Bone marrow (tissue), 2 donors: ENCODE measurements at regions not wholly inside any gene's neighbourhood (a gene's known extent, or its start where the extent isn't known, plus 50 kb on each side); places are given as distances from the start of the nearest gene placed in this dataset.
A peak's percentile ranks its signal among the peaks of the same experiment; 100 is the strongest.

Experiments used
- DNase-seq, 2 donors: peaks; one replicate each; lab custom pipeline; 2025; lab: John Stamatoyannopoulos, UW

- DNase-seq = peak in 1 of 2 donors; percentile 20
Observed at GRCh38 chr1:199109160-199109559, 470.3 kb downstream of the PTPRC start.

GRCh38 chr1:199112365-199112764 is 473.5 kb downstream of the PTPRC start:
- no peak for DNase-seq

- peak in 1 of 2 donors; percentile 27 for DNase-seq
Observed at GRCh38 chr1:199113265-199113869, 474.5 kb downstream of the PTPRC start.

- DNase-seq = no peak
Observed at GRCh38 chr1:199116488-199116887, 477.6 kb downstream of the PTPRC start.

- DNase-seq = no peak
Observed at GRCh38 chr1:199121047-199121446, 482.2 kb downstream of the PTPRC start.

- no peak for DNase-seq
Observed at GRCh38 chr1:199122085-199122484, 483.2 kb downstream of the PTPRC start.

GRCh38 chr1:199122532-199123311 is 483.9 kb downstream of the PTPRC start:
- DNase-seq = no peak

- no peak for DNase-seq
Observed at GRCh38 chr1:199123615-199124014, 484.8 kb downstream of the PTPRC start.

- DNase-seq = no peak
Observed at GRCh38 chr1:199124351-199124750, 485.5 kb downstream of the PTPRC start.

- no peak for DNase-seq
Observed at GRCh38 chr1:199129247-199129646, 490.4 kb downstream of the PTPRC start.

- peak in 1 of 2 donors; percentile 58 for DNase-seq
Observed at GRCh38 chr1:199132006-199132405, 493.2 kb downstream of the PTPRC start.

GRCh38 chr1:199135901-199136300 is 497.1 kb downstream of the PTPRC start:
- no peak for DNase-seq

GRCh38 chr1:199138061-199138460 is 499.2 kb downstream of the PTPRC start:
- no peak for DNase-seq

GRCh38 chr1:199149591-199149990 is 510.8 kb downstream of the PTPRC start:
- DNase-seq = no peak

GRCh38 chr1:199150756-199151155 is 511.9 kb downstream of the PTPRC start:
- DNase-seq = no peak

- DNase-seq = no peak
Observed at GRCh38 chr1:199151634-199152425, 513.0 kb downstream of the PTPRC start.

GRCh38 chr1:199152676-199153075 is 513.8 kb downstream of the PTPRC start:
- no peak for DNase-seq

GRCh38 chr1:199155166-199156019 is 516.6 kb downstream of the PTPRC start:
- DNase-seq = no peak

GRCh38 chr1:199157494-199157893 is 518.7 kb downstream of the PTPRC start:
- DNase-seq = no peak

- DNase-seq = no peak
Observed at GRCh38 chr1:199160521-199161318, 521.9 kb downstream of the PTPRC start.

GRCh38 chr1:199161319-199161680 is 522.5 kb downstream of the PTPRC start:
- DNase-seq = no peak
